IPS-15b (cell line): ENCODE measurements at regions not wholly inside any gene's neighbourhood (a gene's known extent, or its start where the extent isn't known, plus 50 kb on each side); places are given as distances from the start of the nearest gene placed in this dataset.

Experiments
- H3K27me3 ChIP-seq: one replicate; pipeline ENCODE4 v1.6.1; 2013; ENCODE audit warnings: low read length; ENCODE audit not compliant: control insufficient read depth, insufficient read depth
- H3K36me3 ChIP-seq: one replicate; pipeline ENCODE4 v1.6.1; 2013; ENCODE audit warnings: low read length; ENCODE audit not compliant: control insufficient read depth, insufficient read depth
- H3K4me1 ChIP-seq: one replicate; pipeline ENCODE4 v1.6.1; 2013; ENCODE audit warnings: mild to moderate bottlenecking, low read length; ENCODE audit not compliant: control insufficient read depth, insufficient read depth
- H3K4me3 ChIP-seq: one replicate; pipeline ENCODE4 v1.5.1; 2013; ENCODE audit warnings: low read depth, low read length
- H3K9ac ChIP-seq: one replicate; pipeline ENCODE4 v1.6.1; 2013; ENCODE audit warnings: low read depth, mild to moderate bottlenecking, low read length
- H3K9me3 ChIP-seq: one replicate; pipeline ENCODE4 v1.6.1; 2013; ENCODE audit warnings: mild to moderate bottlenecking, low read length; ENCODE audit not compliant: control insufficient read depth, insufficient read depth

- Histone ChIP-seq H3K27me3 (no peaks in the 10 kb centered on the region), H3K9ac (no peak overlapping the region), H3K4me3 (no peak overlapping the region), H3K4me1 (no peaks in the 10 kb centered on the region), H3K9me3 (no peaks in the 10 kb centered on the region), H3K36me3 (no peaks in the 10 kb centered on the region)
Observed at GRCh38 chr16:80009971-80010659, 409.6 kb upstream of the MAF start.

DNA sequence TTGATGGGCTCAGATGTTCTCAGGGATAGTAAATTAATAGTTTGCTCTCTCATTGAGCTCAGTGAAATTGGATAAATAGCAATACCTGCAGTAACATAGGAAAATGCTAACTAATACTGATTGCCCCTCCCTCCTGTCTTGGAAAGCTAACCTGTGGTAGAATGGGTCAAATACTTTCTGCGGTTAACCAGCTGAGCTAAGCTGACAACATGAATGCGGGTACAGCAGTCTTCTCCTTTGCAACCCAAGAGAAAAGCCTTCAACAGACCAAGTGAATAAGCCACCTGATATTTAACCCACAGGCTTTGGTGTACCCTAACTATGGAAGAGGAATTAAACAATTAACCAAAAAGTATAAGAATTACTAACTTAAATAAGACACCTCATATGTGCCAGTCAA is 408.3 kb upstream of the MAF start:
- no peak overlapping the region for H3K9ac ChIP-seq
- no peak overlapping the region for H3K4me3 ChIP-seq
- no peaks in the 10 kb centered on the region for H3K27me3 ChIP-seq
- H3K36me3 ChIP-seq, result no peaks in the 10 kb centered on the region
- no peaks in the 10 kb centered on the region for H3K4me1 ChIP-seq
- no peaks in the 10 kb centered on the region for H3K9me3 ChIP-seq

- Histone ChIP-seq H3K27me3 (no peaks in the 10 kb centered on the region), H3K4me1 (no peaks in the 10 kb centered on the region), H3K9ac (no peak overlapping the region), H3K4me3 (no peak overlapping the region), H3K9me3 (no peaks in the 10 kb centered on the region), H3K36me3 (no peaks in the 10 kb centered on the region)
Observed at GRCh38 chr16:80007231-80007630, 406.7 kb upstream of the MAF start.

DNA sequence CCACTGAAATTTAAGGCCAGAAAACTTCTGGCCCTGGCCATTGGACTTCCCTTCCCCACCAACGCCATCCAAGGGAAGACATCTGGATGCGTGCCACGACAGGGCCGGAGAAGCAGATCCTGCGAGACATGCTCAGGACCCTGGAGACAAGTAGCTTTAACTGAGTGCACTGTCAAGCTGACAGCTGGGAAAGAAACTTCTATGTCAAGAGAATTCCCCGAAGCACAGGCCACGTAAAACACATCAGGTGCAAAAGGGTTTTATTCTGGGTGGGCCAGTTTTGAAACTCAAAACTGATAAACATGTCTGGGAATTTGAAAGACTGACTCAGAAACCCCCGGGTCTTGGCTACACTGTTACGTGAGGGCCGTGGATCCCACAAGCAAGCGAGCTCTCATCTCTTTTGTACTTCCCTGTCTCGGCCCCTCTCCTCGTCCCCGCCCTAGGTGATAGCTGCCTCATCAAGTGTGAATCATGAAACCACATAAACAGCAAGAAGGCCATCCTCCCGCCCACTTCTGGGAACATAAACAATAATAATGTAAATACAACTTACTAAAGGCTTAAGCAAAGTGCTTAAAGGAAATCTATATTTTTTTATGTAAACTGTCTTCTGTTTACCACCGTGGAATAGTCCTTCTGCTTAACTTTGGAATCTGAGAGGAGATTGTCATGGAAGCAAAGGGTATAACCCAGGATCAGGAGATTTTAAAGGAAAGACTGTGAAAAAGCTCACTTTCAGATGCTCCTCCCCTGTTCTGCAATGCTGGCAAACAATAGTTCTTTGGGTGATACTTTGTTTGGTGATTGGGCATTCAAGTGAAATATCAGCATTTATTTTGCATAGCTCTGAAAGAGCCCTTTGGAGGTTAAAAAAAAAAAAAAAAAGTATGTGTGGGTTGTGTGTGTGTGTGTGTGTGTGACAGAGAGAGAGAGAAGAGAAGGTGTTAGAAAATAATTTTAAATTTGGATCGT is 406.0 kb upstream of the MAF start:
- Histone ChIP-seq H3K4me3 (no peak overlapping the region), H3K9me3 (no peaks in the 10 kb centered on the region), H3K4me1 (no peaks in the 10 kb centered on the region), H3K9ac (no peak overlapping the region), H3K27me3 (no peaks in the 10 kb centered on the region), H3K36me3 (no peaks in the 10 kb centered on the region)

GRCh38 chr16:80004113-80004512 is 403.6 kb upstream of the MAF start:
- Histone ChIP-seq H3K36me3 (no peaks in the 10 kb centered on the region), H3K9me3 (no peaks in the 10 kb centered on the region), H3K4me3 (no peak overlapping the region), H3K27me3 (no peaks in the 10 kb centered on the region), H3K9ac (no peak overlapping the region), H3K4me1 (no peaks in the 10 kb centered on the region)

GRCh38 chr16:80002261-80002660 is 401.7 kb upstream of the MAF start:
- no peaks in the 10 kb centered on the region for H3K36me3 ChIP-seq
- H3K27me3 ChIP-seq, result no peaks in the 10 kb centered on the region
- H3K4me3 ChIP-seq, result no peak overlapping the region
- no peaks in the 10 kb centered on the region for H3K4me1 ChIP-seq
- no peak overlapping the region for H3K9ac ChIP-seq
- no peaks in the 10 kb centered on the region for H3K9me3 ChIP-seq

DNA sequence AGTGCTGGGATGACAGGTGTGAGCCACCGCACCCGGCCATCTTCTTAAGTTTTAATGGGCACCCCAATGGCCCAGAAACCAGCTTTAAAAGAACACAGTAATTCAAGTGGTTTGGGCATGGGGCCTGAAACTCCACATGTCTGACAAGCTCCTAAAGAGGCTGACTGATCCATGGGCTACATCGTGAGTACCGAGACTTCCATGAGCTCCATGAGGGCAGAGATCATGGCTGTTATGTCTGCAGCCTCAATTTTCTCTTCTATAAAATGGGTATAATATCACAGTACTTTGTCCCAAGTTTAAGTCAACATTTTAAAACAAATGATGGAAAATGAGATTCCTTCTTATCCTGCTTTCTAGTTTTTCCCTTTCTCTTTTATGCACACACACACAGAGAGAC is 397.6 kb upstream of the MAF start:
- no peaks in the 10 kb centered on the region for H3K4me1 ChIP-seq
- H3K4me3 ChIP-seq, result no peak overlapping the region
- H3K36me3 ChIP-seq, result no peaks in the 10 kb centered on the region
- H3K9ac ChIP-seq, result no peak overlapping the region
- H3K27me3 ChIP-seq, result no peaks in the 10 kb centered on the region
- H3K9me3 ChIP-seq, result no peaks in the 10 kb centered on the region

- Histone ChIP-seq H3K9me3 (no peaks in the 10 kb centered on the region), H3K36me3 (no peaks in the 10 kb centered on the region), H3K27me3 (no peaks in the 10 kb centered on the region), H3K9ac (no peak overlapping the region), H3K4me1 (no peaks in the 10 kb centered on the region), H3K4me3 (no peak overlapping the region)
Observed at GRCh38 chr16:79997257-79997656, 396.7 kb upstream of the MAF start.

GRCh38 chr16:79996321-79996720 is 395.8 kb upstream of the MAF start:
- H3K4me1 ChIP-seq, result no peaks in the 10 kb centered on the region
- no peak overlapping the region for H3K4me3 ChIP-seq
- H3K36me3 ChIP-seq, result no peaks in the 10 kb centered on the region
- H3K9ac ChIP-seq, result no peak overlapping the region
- no peaks in the 10 kb centered on the region for H3K9me3 ChIP-seq
- no peaks in the 10 kb centered on the region for H3K27me3 ChIP-seq

- Histone ChIP-seq H3K9me3 (no peaks in the 10 kb centered on the region), H3K4me3 (no peak overlapping the region), H3K27me3 (no peaks in the 10 kb centered on the region), H3K4me1 (no peaks in the 10 kb centered on the region), H3K36me3 (no peaks in the 10 kb centered on the region), H3K9ac (no peak overlapping the region)
Observed at GRCh38 chr16:79995315-79995714, 394.8 kb upstream of the MAF start.

DNA sequence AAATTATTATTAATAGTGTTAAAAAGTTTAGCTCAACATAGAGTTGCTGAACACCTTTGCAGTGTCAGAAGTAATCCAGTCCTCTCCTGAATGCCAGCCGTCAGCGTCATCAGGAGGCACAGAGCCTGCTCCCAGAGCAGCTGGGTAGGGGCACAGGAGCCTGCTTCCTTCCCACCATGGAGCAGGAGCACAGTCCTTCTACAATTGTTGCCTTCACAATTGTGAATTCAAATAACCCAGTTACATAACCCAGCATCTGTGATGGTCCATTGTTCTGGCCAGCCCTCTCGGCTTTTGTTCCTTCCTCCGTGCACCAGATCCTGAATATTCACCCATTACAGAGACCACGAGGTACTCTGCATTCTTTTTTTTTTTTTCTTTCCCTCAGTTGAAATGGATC is 393.9 kb upstream of the MAF start:
- Histone ChIP-seq H3K9ac (no peak overlapping the region), H3K4me3 (no peak overlapping the region), H3K9me3 (no peaks in the 10 kb centered on the region), H3K4me1 (no peaks in the 10 kb centered on the region), H3K27me3 (no peaks in the 10 kb centered on the region), H3K36me3 (no peaks in the 10 kb centered on the region)

DNA sequence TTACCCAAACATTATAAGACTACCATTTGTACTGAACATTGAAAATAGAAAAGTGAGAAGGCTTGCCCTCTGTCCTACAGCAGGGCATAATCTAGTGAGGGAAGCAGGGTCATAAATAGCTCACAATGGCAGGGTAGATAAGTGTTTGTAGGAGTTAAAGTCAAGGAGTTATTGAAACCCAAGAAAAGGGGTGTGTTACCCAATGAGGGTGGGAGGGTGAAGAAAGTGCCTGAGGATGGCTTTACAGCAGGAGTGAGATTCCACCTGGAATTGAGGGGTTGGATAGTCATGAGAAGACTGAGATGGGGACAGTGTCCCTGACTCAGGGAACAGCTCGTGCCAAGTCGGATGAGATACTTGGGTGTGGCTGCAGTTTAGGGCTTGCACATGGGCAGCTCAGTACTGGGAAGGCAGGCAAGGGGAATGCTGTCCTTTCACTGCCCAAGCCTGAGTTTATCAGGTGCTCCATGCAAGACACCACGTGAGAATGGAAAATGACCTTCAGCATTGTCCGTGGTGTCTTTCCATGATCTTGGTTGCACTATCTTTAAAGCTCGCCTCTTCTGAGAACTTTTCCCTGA is 393.2 kb upstream of the MAF start:
- H3K4me3 ChIP-seq, result no peak overlapping the region
- no peaks in the 10 kb centered on the region for H3K9me3 ChIP-seq
- no peaks in the 10 kb centered on the region for H3K27me3 ChIP-seq
- no peak overlapping the region for H3K9ac ChIP-seq
- H3K4me1 ChIP-seq, result no peaks in the 10 kb centered on the region
- H3K36me3 ChIP-seq, result no peaks in the 10 kb centered on the region
